ENCODE measurements at regions not wholly inside any gene's neighbourhood (a gene's known extent, or its start where the extent isn't known, plus 50 kb on each side); places are given as distances from the start of the nearest gene placed in this dataset.

DNA sequence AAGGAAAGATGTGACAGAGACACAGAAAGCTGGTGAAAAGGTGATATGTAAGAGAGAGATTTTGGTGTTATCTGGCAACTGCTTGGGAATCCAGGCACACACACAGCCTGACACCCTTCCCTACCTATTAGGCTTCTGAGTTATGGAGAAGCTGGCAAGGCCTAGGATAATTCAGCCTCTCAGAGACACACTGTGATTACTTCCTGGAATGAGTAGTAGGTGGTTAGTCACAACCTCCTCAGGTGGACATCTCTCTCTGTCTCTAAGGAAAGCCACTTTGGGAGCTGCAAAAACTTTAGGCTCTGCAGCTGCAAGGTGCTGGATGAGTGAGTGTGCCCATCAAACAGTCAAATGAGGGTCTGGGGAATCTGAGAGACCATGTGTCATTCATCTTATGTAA, 201.9 kb downstream of the PDCD6IP start:
- ATAC-seq (no peak), DNase-seq (ENCODE audit: low read depth, low spot score) (no peak), FAIRE-seq (no peak)
- Histone ChIP-seq H3K9me3 (replicated peaks; ENCODE audit: control insufficient read depth, insufficient read depth, low read length) (peaks cover 2% of the 10 kb centered on the region; the same call in 2 of the 3 replicates), H3K4me3 (no peak overlapping the region), H3K79me2 (ENCODE audit: control insufficient read depth, insufficient read depth, low read length) (no peaks in the 10 kb centered on the region), H3K36me3 (ENCODE audit: control insufficient read depth in 2 of 2, insufficient read depth in 2 of 2, low read length in 1 of 2) (no peaks in the 10 kb centered on the region), H3K4me2 (ENCODE audit: control insufficient read depth, insufficient read depth) (no peak overlapping the region), H3K27ac (ENCODE audit: control insufficient read depth, insufficient read depth) (no peak overlapping the region), H3K9ac (ENCODE audit: control insufficient read depth, insufficient read depth, low read length) (no peak overlapping the region), H4K20me1 (ENCODE audit: control insufficient read depth, insufficient read depth) (no peaks in the 10 kb centered on the region), H3K27me3 (replicated peaks in 1 of 2; ENCODE audit: control insufficient read depth in 2 of 2, insufficient read depth in 2 of 2, low read length in 1 of 2) (no peaks in the 10 kb centered on the region), H2AFZ (ENCODE audit: control insufficient read depth, low read depth, low read length) (no peak overlapping the region), H3K4me1 (ENCODE audit: control insufficient read depth, insufficient read depth, low read length) (no peaks in the 10 kb centered on the region)
- BruUV-seq (replicated peaks) = no TSS peak
- intact Hi-C loops (cut with micrococcal nuclease; ENCODE audit: unreplicated experiment) (no loop called here), in situ Hi-C loops (cut with MboI) (no loop called here)
- ChIA-PET CTCF (no interaction called here), POLR2A (no interaction called here), RAD21 (ENCODE audit: unreplicated experiment) (no interaction called here), SMC1A (ENCODE audit: uncharacterized antibody, unreplicated experiment) (no interaction called here)
- TF ChIP-seq NBN (IDR thresholded peaks at IDR 0.05) (no peak), FOXM1 (IDR thresholded peaks at IDR 0.05; ENCODE audit: low read depth, low read length) (no peak), MEF2B (IDR thresholded peaks at IDR 0.05; ENCODE audit: partially characterized antibody, poor library complexity, severe bottlenecking) (no peak), TCF7 (IDR thresholded peaks at IDR 0.05; ENCODE audit: borderline replicate concordance) (no peak), RELB (IDR thresholded peaks at IDR 0.05; ENCODE audit: low read depth) (no peak), FOXK2 (IDR thresholded peaks at IDR 0.05) (no peak), CBX5 (IDR thresholded peaks at IDR 0.05; ENCODE audit: low read depth) (no peak), SMAD5 (IDR thresholded peaks at IDR 0.05; ENCODE audit: low read depth) (no peak), TCF3 (IDR thresholded peaks at IDR 0.05; ENCODE audit: borderline replicate concordance, insufficient read depth, low read depth, low read length) (no peak), POLR2AphosphoS5 (IDR thresholded peaks at IDR 0.05; ENCODE audit: low read length) (no peak), ZBTB4 (CRISPR knock-in tag; IDR thresholded peaks at IDR 0.05) (no peak), TBL1XR1 (IDR thresholded peaks at IDR 0.05; ENCODE audit: low read depth, low read length) (no peak)
- TF ChIP-seq, protein P1, sequence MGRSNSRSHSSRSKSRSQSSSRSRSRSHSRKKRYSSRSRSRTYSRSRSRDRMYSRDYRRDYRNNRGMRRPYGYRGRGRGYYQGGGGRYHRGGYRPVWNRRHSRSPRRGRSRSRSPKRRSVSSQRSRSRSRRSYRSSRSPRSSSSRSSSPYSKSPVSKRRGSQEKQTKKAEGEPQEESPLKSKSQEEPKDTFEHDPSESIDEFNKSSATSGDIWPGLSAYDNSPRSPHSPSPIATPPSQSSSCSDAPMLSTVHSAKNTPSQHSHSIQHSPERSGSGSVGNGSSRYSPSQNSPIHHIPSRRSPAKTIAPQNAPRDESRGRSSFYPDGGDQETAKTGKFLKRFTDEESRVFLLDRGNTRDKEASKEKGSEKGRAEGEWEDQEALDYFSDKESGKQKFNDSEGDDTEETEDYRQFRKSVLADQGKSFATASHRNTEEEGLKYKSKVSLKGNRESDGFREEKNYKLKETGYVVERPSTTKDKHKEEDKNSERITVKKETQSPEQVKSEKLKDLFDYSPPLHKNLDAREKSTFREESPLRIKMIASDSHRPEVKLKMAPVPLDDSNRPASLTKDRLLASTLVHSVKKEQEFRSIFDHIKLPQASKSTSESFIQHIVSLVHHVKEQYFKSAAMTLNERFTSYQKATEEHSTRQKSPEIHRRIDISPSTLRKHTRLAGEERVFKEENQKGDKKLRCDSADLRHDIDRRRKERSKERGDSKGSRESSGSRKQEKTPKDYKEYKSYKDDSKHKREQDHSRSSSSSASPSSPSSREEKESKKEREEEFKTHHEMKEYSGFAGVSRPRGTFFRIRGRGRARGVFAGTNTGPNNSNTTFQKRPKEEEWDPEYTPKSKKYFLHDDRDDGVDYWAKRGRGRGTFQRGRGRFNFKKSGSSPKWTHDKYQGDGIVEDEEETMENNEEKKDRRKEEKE (IDR thresholded peaks at IDR 0.05) = no peak
- TF ChIP-seq, protein P2, sequence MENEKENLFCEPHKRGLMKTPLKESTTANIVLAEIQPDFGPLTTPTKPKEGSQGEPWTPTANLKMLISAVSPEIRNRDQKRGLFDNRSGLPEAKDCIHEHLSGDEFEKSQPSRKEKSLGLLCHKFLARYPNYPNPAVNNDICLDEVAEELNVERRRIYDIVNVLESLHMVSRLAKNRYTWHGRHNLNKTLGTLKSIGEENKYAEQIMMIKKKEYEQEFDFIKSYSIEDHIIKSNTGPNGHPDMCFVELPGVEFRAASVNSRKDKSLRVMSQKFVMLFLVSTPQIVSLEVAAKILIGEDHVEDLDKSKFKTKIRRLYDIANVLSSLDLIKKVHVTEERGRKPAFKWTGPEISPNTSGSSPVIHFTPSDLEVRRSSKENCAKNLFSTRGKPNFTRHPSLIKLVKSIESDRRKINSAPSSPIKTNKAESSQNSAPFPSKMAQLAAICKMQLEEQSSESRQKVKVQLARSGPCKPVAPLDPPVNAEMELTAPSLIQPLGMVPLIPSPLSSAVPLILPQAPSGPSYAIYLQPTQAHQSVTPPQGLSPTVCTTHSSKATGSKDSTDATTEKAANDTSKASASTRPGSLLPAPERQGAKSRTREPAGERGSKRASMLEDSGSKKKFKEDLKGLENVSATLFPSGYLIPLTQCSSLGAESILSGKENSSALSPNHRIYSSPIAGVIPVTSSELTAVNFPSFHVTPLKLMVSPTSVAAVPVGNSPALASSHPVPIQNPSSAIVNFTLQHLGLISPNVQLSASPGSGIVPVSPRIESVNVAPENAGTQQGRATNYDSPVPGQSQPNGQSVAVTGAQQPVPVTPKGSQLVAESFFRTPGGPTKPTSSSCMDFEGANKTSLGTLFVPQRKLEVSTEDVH (IDR thresholded peaks at IDR 0.05; ENCODE audit: low read depth, partially characterized antibody) = no peak
- TF ChIP-seq, protein P3, sequence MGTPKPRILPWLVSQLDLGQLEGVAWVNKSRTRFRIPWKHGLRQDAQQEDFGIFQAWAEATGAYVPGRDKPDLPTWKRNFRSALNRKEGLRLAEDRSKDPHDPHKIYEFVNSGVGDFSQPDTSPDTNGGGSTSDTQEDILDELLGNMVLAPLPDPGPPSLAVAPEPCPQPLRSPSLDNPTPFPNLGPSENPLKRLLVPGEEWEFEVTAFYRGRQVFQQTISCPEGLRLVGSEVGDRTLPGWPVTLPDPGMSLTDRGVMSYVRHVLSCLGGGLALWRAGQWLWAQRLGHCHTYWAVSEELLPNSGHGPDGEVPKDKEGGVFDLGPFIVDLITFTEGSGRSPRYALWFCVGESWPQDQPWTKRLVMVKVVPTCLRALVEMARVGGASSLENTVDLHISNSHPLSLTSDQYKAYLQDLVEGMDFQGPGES (IDR thresholded peaks at IDR 0.05) = no peak
